ENCODE measurements at regions not wholly inside any gene's neighbourhood (a gene's known extent, or its start where the extent isn't known, plus 50 kb on each side); places are given as distances from the start of the nearest gene placed in this dataset.

DNA sequence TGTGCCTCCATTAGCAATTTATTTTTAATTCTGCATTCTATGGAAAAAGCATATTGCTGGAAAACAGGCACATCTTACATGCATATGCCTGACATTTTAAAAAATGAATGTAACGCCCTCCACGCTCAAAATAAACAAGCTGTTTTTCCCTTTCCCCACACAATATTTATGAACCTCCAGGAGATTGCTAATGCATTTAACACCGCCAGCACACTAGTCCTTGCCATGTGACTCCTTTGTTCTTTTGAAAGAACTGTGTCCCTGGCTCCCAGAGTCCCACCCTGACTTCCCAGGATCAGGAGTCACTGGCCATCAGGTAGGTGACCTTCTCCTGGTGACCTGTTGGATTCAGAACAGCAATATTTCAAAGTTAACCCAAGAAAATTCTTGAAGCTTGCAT, 571.2 kb upstream of the CFAP20DC start:
- TF ChIP-seq, protein P1, sequence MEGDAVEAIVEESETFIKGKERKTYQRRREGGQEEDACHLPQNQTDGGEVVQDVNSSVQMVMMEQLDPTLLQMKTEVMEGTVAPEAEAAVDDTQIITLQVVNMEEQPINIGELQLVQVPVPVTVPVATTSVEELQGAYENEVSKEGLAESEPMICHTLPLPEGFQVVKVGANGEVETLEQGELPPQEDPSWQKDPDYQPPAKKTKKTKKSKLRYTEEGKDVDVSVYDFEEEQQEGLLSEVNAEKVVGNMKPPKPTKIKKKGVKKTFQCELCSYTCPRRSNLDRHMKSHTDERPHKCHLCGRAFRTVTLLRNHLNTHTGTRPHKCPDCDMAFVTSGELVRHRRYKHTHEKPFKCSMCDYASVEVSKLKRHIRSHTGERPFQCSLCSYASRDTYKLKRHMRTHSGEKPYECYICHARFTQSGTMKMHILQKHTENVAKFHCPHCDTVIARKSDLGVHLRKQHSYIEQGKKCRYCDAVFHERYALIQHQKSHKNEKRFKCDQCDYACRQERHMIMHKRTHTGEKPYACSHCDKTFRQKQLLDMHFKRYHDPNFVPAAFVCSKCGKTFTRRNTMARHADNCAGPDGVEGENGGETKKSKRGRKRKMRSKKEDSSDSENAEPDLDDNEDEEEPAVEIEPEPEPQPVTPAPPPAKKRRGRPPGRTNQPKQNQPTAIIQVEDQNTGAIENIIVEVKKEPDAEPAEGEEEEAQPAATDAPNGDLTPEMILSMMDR (IDR thresholded peaks at IDR 0.05): no peak
- no peak for TF ChIP-seq POLR2AphosphoS5 (IDR thresholded peaks at IDR 0.05)
